Fibroblast of skin of scalp (primary cell): ENCODE measurements at regions not wholly inside any gene's neighbourhood (a gene's known extent, or its start where the extent isn't known, plus 50 kb on each side); places are given as distances from the start of the nearest gene placed in this dataset.
"Not testable (repeated sequence)": the region's sequence is repeated elsewhere in the genome, so short reads cannot be mapped to it uniquely, and the experiment has no call there.

Source experiments
- DNase-seq: peaks from one replicate; pipeline ENCODE4 v3.0.0-alpha.2; 2013

DNA sequence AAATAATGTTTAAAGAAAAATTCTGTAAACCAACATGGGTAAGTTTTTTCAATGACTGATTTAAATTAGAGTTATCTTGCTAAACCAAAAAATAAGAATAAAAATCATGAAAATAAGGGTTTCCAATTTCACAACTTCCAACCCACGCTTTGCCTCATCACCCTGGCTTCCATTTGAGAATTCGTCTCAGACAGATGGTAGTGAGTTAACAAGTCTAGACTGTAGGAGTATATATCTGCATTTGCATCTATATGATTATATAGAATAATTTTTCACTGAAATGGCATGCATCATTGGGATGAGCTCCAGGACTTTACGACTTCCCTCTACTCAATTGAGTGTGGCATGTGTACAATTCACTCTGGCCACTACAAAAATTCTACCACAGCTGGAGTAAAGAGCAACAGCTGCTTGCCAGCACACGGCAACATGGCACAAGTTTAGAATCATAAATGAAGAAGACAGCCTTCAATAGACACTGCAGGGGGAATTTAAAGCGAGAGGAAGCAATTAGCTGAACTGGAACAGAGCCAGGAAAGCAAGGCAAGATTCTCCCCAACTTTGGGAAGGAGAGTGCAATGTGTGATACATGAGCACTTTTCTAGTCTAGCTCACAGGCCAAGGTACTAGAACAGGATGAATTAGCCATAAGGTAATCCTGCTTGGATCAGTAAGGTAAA lies 1673.5 kb upstream of the CELF4 start:
- DNase-seq: no peak

DNA sequence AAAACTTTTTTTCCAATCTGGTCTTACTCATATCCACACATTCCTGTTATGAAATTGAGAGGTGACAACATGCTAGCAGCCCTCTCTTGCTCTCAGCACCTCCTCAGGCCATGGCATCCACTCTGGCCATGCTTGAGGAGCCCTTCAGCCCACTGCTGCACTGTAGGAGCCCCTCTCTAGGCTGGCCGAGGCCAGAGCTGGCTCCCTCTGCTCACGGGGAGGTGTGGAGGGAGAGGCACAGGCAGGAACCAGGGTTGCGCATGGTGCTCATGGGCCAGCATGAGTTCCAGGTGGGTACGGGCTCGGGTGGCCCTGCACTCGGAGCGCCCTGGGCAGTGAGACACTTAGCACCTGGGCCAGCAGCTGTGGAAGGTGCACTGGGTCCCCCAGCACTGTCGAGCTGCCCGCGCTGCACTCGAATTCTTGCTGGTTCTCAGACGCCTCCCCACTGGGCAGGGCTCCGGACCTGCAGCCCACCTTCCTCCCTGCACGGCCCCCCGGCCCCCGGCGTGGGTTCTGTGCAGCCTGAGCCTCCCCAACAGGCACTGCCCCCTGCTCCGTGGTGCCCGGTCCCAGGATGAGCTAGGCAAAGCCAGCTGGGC lies 1669.6 kb upstream of the CELF4 start:
- DNase-seq: no peak

DNA sequence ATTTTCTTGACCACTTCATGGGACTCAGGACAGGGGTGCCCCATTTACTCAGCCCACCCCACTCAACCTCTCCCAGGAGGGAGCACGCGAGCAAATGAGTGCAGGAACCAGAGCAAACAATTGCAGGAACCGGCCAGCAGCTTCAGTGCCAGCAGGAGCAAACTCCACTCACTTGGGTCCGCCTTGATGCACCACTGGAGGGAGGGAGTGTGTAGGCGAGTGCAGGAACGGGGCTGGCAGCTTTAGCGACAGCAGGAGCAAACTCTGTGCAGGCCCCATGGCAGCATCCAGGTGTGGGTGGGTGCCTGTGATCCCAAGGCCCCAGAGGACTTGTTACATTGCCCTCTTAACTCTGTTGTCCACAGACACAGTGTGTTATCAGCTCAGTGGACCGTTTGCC lies 1667.3 kb upstream of the CELF4 start:
- no peak for DNase-seq

- no peak for DNase-seq
Observed at GRCh38 chr18:39232490-39232889, 1666.9 kb upstream of the CELF4 start.

DNA sequence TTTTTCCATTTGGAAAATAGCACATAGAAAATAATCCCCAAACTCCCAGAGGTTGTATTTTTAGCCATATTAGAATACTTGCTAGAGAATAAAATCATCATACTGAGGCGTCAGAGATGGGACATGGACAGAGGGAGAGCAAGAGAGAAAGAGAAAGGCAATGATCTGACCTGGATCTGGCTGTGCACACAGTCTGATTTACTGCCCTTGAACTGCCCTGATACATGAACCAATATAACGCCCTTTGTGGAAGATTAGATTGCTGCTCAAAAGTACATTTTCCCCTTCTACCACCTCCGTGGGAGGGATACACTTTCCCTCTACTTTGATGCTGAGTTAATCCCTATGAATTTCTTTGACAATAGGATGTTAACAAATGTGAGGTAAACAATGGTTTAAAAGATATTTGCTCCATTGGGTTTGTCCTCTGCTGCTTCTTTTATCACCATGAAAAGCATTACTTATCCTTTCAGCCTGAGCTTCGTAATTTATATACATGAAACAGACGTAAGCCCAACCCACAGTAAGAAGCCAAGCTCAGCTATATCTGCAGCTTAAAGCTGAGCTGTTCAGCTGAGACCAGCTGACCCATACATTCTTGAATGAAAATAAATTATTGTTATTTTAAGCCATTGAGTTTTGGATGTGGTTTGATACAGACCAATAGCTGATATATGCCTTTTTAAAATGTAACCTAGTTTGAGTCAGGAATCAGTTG lies 1664.6 kb upstream of the CELF4 start:
- no peak for DNase-seq

DNA sequence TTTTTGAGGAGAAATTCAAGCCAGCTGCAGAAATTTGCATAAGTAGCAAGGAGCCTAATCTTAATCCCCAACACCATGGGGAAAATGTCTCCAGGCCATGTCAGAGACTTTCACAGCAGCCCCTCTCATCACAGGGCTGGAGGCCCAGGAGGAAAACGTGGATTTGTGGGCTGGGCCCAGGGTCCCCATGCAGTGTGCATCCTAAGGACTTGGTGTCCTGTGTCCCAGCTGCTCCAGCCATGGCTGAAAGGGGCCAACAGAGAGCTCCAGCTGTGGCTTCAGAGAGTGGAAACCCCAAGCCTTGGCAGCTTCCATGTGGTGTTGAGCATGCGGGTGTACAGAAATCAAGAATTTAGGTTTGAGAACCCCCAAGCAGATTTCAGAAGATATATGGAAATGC lies 1662.2 kb upstream of the CELF4 start:
- not testable (repeated sequence) for DNase-seq

DNA sequence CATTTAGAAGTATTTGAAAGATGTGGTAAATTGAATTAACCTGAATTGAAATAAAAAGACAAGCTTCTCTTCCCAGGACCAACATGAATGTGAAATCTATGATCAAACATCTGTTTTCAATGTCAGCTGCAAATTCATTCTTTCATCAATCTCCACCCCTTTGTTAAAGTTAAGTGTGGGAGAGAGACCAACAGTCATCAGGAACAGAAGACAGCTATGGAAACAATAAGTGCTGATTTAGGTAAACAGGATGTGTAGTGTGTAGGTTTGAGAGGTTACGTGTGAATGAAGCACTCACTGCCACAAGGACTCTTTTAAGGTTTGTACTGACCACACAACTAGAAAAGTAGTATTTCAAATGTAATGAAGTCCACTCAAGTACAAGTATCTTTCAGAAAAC lies 1659.8 kb upstream of the CELF4 start:
- DNase-seq: no peak

GRCh38 chr18:39223283-39223682 lies 1657.7 kb upstream of the CELF4 start:
- DNase-seq: no peak

- DNase-seq: no peak
Observed at GRCh38 chr18:39215920-39216319, 1650.3 kb upstream of the CELF4 start.

GRCh38 chr18:39211461-39211860 lies 1645.9 kb upstream of the CELF4 start:
- DNase-seq: no peak

- DNase-seq: no peak
Observed at GRCh38 chr18:39209173-39209572, 1643.6 kb upstream of the CELF4 start.

DNA sequence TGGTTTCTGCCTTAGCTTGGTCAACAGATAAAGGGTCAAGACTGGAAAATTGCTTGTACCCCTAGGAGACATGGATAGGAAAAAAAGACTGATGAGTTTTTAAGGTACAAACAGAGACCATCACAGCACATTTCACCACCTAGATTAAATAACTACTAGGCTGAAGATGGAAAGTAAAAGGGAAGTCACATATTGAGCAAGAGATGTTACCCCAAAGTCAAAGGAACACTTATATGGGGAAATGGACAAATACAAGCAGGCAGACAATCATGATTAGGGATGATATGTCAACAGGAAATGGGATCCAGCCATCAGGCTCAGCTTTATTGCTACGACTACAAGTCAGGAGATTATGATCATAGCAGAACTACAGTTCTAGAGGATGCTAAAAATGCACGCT lies 1643.1 kb upstream of the CELF4 start:
- no peak for DNase-seq

GRCh38 chr18:39208190-39208589 lies 1642.6 kb upstream of the CELF4 start:
- no peak for DNase-seq

DNA sequence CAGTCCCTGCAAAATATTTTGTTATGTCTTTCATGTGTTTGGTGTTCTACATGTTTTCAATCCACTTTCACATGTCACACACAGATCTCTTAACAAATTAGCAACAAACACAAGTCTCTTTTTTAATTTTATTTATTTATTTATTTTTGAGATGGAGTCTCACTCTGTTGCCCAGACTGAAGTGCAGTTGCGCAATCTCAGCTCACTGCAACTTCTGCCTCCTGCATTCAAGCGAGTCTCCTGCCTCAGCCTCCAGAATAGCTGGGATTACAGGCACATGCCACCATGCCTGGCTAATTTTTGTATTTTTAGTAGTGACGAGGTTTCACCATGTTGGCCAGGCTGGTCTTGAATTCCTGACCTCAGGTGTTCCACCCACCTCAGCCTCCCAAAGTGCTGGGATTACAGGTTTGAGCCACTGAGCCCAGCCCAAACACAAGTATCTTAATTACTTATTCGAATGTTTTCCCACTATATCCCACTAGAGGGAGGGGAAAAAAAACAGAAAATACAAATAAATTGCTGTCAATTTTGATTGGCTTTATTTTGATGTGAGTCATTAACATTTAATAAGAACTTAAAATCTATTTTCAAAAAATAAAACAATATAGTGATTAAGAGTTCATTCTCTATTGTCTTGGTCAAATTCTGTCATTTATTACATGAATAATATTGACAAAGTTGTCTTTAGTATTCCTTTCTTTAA lies 1641.0 kb upstream of the CELF4 start:
- DNase-seq: not testable (repeated sequence)

GRCh38 chr18:39205565-39206195 lies 1640.1 kb upstream of the CELF4 start:
- no peak for DNase-seq

GRCh38 chr18:39200153-39200552 lies 1634.6 kb upstream of the CELF4 start:
- no peak for DNase-seq

DNA sequence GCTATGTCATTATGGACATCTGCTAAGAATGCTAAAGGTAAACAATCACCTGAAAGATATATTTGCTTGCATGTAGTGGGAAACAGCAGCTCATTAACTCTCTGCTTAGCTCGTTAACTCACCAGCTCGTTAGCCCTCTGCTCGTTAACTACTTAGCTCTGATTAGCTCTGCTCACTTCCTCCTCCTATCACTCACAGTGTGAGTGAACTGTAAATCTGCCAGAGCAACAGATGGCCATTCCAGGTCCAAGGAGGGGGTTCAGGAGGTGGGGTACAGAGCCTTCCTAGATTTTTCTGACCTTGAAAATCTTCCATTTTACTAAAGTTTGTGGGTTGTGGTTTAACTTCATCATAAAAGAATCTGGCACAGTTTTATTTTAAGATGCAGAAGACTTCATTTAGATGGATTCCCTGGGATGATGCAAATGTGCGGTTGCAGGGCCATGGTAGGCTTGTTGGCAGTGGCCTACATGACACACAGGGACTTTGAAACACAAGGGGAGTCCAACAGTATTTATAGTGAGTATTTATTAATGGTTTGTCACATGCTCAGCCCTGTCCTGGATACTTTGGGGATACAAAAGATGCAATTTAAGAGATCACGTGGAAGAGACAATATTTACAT lies 1633.7 kb upstream of the CELF4 start:
- DNase-seq: no peak

GRCh38 chr18:39198376-39198775 lies 1632.8 kb upstream of the CELF4 start:
- DNase-seq: no peak

GRCh38 chr18:39191931-39192330 lies 1626.3 kb upstream of the CELF4 start:
- no peak for DNase-seq

DNA sequence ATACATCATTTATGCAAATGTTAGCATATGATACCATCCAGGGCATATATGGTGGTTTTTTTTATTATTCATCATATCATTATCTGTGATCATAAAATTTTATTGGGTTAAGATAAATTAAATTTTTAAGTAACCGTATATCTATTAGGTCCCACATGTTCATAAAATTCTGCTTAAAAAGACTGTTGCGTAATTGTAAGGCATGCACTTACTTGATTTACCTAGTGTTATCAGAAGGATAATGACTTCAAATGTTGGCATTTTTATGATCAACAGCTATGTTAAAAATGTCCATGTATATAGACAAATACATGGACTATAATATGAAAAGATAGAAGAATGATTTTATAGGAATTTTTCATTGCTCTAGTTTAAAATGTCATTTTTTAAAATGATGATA lies 1625.5 kb upstream of the CELF4 start:
- DNase-seq: no peak

DNA sequence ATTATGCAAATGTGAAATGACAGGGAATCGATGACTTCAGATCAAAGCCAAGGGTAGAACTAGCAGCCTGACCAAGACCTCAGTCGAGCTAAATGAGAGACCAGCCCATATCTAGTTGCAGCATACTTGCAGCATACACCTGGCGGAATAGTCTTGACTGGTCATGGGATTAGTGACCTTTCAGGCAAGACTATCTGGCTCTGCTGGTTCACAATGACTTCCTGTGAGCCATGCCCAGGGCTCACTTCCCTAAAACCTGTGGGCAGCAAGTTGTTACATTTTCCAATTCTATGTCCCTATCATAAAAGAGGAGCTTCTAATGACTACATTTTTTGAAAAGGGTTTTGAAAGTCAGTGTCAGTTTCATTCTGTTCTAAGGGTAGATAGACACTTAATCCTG lies 1624.9 kb upstream of the CELF4 start:
- no peak for DNase-seq

- DNase-seq: no peak
Observed at GRCh38 chr18:39188278-39188677, 1622.7 kb upstream of the CELF4 start.
